ENCODE measurements at regions not wholly inside any gene's neighbourhood (a gene's known extent, or its start where the extent isn't known, plus 50 kb on each side); places are given as distances from the start of the nearest gene placed in this dataset.

GRCh38 chr17:71227841-71228240, 893.0 kb upstream of the SOX9 start:
- Histone ChIP-seq H3K4me3 (ENCODE audit: low read length) (no peak overlapping the region), H3K4me1 (ENCODE audit: insufficient read depth, low read length) (no peaks in the 10 kb centered on the region), H3K36me3 (ENCODE audit: insufficient read depth, low read length) (no peaks in the 10 kb centered on the region), H2AFZ (ENCODE audit: low read depth, low read length) (no peak overlapping the region), H3K9me3 (ENCODE audit: low read length) (no peaks in the 10 kb centered on the region), H3K27me3 (ENCODE audit: insufficient read depth, low read length) (no peaks in the 10 kb centered on the region)

GRCh38 chr17:71229070-71229469, 891.8 kb upstream of the SOX9 start:
- no peak overlapping the region for H3K4me3 ChIP-seq (ENCODE audit: low read length)
- no peaks in the 10 kb centered on the region for H3K36me3 ChIP-seq (ENCODE audit: insufficient read depth, low read length)
- no peaks in the 10 kb centered on the region for H3K9me3 ChIP-seq (ENCODE audit: low read length)
- no peaks in the 10 kb centered on the region for H3K4me1 ChIP-seq (ENCODE audit: insufficient read depth, low read length)
- no peaks in the 10 kb centered on the region for H3K27me3 ChIP-seq (ENCODE audit: insufficient read depth, low read length)
- no peak overlapping the region for H2AFZ ChIP-seq (ENCODE audit: low read depth, low read length)

- Histone ChIP-seq H3K36me3 (ENCODE audit: insufficient read depth, low read length) (no peaks in the 10 kb centered on the region), H3K9me3 (ENCODE audit: low read length) (no peaks in the 10 kb centered on the region), H2AFZ (ENCODE audit: low read depth, low read length) (no peak overlapping the region), H3K4me3 (ENCODE audit: low read length) (no peak overlapping the region), H3K27me3 (ENCODE audit: insufficient read depth, low read length) (no peaks in the 10 kb centered on the region), H3K4me1 (ENCODE audit: insufficient read depth, low read length) (no peaks in the 10 kb centered on the region)
Observed at GRCh38 chr17:71232801-71233559, 887.8 kb upstream of the SOX9 start.

DNA sequence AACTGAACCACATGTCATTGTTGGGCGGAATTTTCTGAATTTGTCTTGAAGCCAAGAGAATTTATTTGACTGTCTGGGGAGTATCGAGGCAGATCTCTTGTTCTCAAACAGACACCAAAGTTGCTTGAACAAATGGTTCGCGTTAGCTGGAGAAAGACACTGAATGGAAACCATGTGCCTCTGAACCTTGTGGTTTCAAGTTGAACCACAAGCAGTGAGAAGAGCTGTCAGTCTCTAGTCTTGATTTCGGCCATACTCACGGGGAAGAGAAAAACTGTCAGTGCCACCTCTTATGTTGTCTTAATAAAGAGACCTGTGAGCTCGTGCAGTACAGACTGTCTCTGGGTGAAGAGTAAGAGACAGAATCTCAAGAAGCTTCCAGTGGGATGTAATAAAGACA, 886.5 kb upstream of the SOX9 start:
- Histone ChIP-seq H3K9me3 (ENCODE audit: low read length) (no peaks in the 10 kb centered on the region), H3K27me3 (ENCODE audit: insufficient read depth, low read length) (no peaks in the 10 kb centered on the region), H3K4me3 (ENCODE audit: low read length) (no peak overlapping the region), H2AFZ (ENCODE audit: low read depth, low read length) (no peak overlapping the region), H3K36me3 (ENCODE audit: insufficient read depth, low read length) (no peaks in the 10 kb centered on the region), H3K4me1 (ENCODE audit: insufficient read depth, low read length) (no peaks in the 10 kb centered on the region)

GRCh38 chr17:71237903-71238538, 882.8 kb upstream of the SOX9 start:
- Histone ChIP-seq H3K27me3 (ENCODE audit: insufficient read depth, low read length) (no peaks in the 10 kb centered on the region), H3K4me3 (ENCODE audit: low read length) (no peak overlapping the region), H2AFZ (ENCODE audit: low read depth, low read length) (no peak overlapping the region), H3K36me3 (ENCODE audit: insufficient read depth, low read length) (no peaks in the 10 kb centered on the region), H3K4me1 (ENCODE audit: insufficient read depth, low read length) (no peaks in the 10 kb centered on the region), H3K9me3 (ENCODE audit: low read length) (no peaks in the 10 kb centered on the region)

GRCh38 chr17:71247441-71248015, 873.3 kb upstream of the SOX9 start:
- H3K36me3 ChIP-seq (ENCODE audit: insufficient read depth, low read length) = no peaks in the 10 kb centered on the region
- H3K9me3 ChIP-seq (ENCODE audit: low read length) = no peaks in the 10 kb centered on the region
- no peak overlapping the region for H3K4me3 ChIP-seq (ENCODE audit: low read length)
- H3K27me3 ChIP-seq (ENCODE audit: insufficient read depth, low read length) = no peaks in the 10 kb centered on the region
- H2AFZ ChIP-seq (ENCODE audit: low read depth, low read length) = no peak overlapping the region
- no peaks in the 10 kb centered on the region for H3K4me1 ChIP-seq (ENCODE audit: insufficient read depth, low read length)

DNA sequence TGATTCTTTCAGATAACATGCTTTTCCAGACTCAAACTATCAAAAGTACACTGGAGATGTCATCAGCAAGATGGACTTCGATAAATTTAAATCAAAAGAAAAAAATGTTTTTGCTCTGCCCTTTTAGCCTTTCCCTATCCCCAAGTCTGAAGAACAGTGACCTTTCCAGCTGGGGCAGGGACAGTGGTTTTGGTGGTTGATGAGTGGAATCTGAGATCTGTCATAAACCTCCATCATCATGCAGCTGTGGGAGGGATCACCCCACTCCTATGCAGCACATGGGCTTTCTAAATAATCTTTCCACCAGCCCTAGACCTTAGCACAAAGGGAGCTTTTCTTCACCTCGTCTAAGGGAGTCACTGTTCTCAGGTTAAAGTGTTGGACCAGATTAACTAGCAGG, 869.5 kb upstream of the SOX9 start:
- Histone ChIP-seq H3K4me3 (ENCODE audit: low read length) (no peak overlapping the region), H3K36me3 (ENCODE audit: insufficient read depth, low read length) (no peaks in the 10 kb centered on the region)

GRCh38 chr17:71251951-71252350, 868.9 kb upstream of the SOX9 start:
- no peak overlapping the region for H3K4me3 ChIP-seq (ENCODE audit: low read length)
- H2AFZ ChIP-seq (ENCODE audit: low read depth, low read length) = no peak overlapping the region
- no peaks in the 10 kb centered on the region for H3K36me3 ChIP-seq (ENCODE audit: insufficient read depth, low read length)
- no peaks in the 10 kb centered on the region for H3K4me1 ChIP-seq (ENCODE audit: insufficient read depth, low read length)
- no peaks in the 10 kb centered on the region for H3K9me3 ChIP-seq (ENCODE audit: low read length)
- no peaks in the 10 kb centered on the region for H3K27me3 ChIP-seq (ENCODE audit: insufficient read depth, low read length)

More for the DNA sequence above, 869.5 kb upstream of the SOX9 start:
- Histone ChIP-seq H2AFZ (ENCODE audit: low read depth, low read length) (no peak overlapping the region), H3K27me3 (ENCODE audit: insufficient read depth, low read length) (no peaks in the 10 kb centered on the region), H3K9me3 (ENCODE audit: low read length) (no peaks in the 10 kb centered on the region), H3K4me1 (ENCODE audit: insufficient read depth, low read length) (no peaks in the 10 kb centered on the region)

GRCh38 chr17:71252436-71252835, 868.4 kb upstream of the SOX9 start:
- H3K36me3 ChIP-seq (ENCODE audit: insufficient read depth, low read length) = no peaks in the 10 kb centered on the region
- H2AFZ ChIP-seq (ENCODE audit: low read depth, low read length) = no peak overlapping the region
- H3K9me3 ChIP-seq (ENCODE audit: low read length) = no peaks in the 10 kb centered on the region

DNA sequence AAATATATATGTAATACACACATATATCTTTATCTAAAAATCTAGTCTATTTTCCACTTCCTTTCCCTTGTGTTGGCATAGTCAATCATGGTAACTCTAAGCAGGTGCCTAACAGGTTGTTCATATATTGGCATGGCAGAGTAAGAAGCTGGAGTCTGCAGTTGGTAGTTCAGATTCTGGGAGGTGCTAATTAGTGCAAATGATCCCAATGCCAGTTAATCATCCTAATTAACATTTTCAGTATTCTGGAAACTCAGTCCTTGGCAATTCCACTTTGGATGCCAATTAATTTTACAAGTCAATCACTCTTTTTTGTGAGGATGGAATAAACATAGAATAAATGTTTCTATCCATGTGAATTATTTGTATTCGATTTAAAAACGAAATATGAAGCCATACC, 863.7 kb upstream of the SOX9 start:
- H3K4me1 ChIP-seq (ENCODE audit: insufficient read depth, low read length) = no peaks in the 10 kb centered on the region
- H3K36me3 ChIP-seq (ENCODE audit: insufficient read depth, low read length) = no peaks in the 10 kb centered on the region
- no peaks in the 10 kb centered on the region for H3K9me3 ChIP-seq (ENCODE audit: low read length)
- H3K4me3 ChIP-seq (ENCODE audit: low read length) = no peak overlapping the region
- no peak overlapping the region for H2AFZ ChIP-seq (ENCODE audit: low read depth, low read length)
- no peaks in the 10 kb centered on the region for H3K27me3 ChIP-seq (ENCODE audit: insufficient read depth, low read length)

More at GRCh38 chr17:71252436-71252835, 868.4 kb upstream of the SOX9 start:
- H3K4me1 ChIP-seq (ENCODE audit: insufficient read depth, low read length) = no peaks in the 10 kb centered on the region
- no peak overlapping the region for H3K4me3 ChIP-seq (ENCODE audit: low read length)
- H3K27me3 ChIP-seq (ENCODE audit: insufficient read depth, low read length) = no peaks in the 10 kb centered on the region

GRCh38 chr17:71260366-71260940, 860.4 kb upstream of the SOX9 start:
- H3K9me3 ChIP-seq (ENCODE audit: low read length) = no peaks in the 10 kb centered on the region
- no peaks in the 10 kb centered on the region for H3K27me3 ChIP-seq (ENCODE audit: insufficient read depth, low read length)
- H3K36me3 ChIP-seq (ENCODE audit: insufficient read depth, low read length) = no peaks in the 10 kb centered on the region
- H3K4me3 ChIP-seq (ENCODE audit: low read length) = no peak overlapping the region
- no peaks in the 10 kb centered on the region for H3K4me1 ChIP-seq (ENCODE audit: insufficient read depth, low read length)
- H2AFZ ChIP-seq (ENCODE audit: low read depth, low read length) = no peak overlapping the region

- Histone ChIP-seq H3K27me3 (ENCODE audit: insufficient read depth, low read length) (no peaks in the 10 kb centered on the region), H3K4me1 (ENCODE audit: insufficient read depth, low read length) (no peaks in the 10 kb centered on the region), H2AFZ (ENCODE audit: low read depth, low read length) (no peak overlapping the region), H3K36me3 (ENCODE audit: insufficient read depth, low read length) (no peaks in the 10 kb centered on the region), H3K4me3 (ENCODE audit: low read length) (no peak overlapping the region), H3K9me3 (ENCODE audit: low read length) (no peaks in the 10 kb centered on the region)
Observed at GRCh38 chr17:71262586-71262985, 858.2 kb upstream of the SOX9 start.

GRCh38 chr17:71267668-71268067, 853.2 kb upstream of the SOX9 start:
- Histone ChIP-seq H3K9me3 (ENCODE audit: low read length) (no peaks in the 10 kb centered on the region), H3K27me3 (ENCODE audit: insufficient read depth, low read length) (no peaks in the 10 kb centered on the region), H3K4me1 (ENCODE audit: insufficient read depth, low read length) (no peaks in the 10 kb centered on the region), H3K4me3 (ENCODE audit: low read length) (no peak overlapping the region), H2AFZ (ENCODE audit: low read depth, low read length) (no peak overlapping the region), H3K36me3 (ENCODE audit: insufficient read depth, low read length) (no peaks in the 10 kb centered on the region)
